Activated CD4-positive, alpha-beta memory T cell treated with anti-CD3 and anti-CD28 coated beads, Interleukin-2, amount 10 ng/mL, durations not matched to agents 7 days and 5 days (primary cell): ENCODE measurements at regions not wholly inside any gene's neighbourhood (a gene's known extent, or its start where the extent isn't known, plus 50 kb on each side); places are given as distances from the start of the nearest gene placed in this dataset.

Experiments used
- CTCF ChIA-PET: fragments of 350-600 bp; sonication (Branson Sonifier 250); formaldehyde crosslinking; loops from one replicate; lab custom pipeline; 2021; ENCODE audit warnings: antibody characterized with exemption, inconsistent platforms; lab: Charles Lee
- POLR2A ChIA-PET: fragments of 350-600 bp; sonication (Branson Sonifier 250); formaldehyde crosslinking; loops from one replicate; lab custom pipeline; 2021; ENCODE audit warnings: antibody characterized with exemption; lab: Charles Lee
- DNase-seq: peaks from one replicate; pipeline ENCODE4 v3.0.0-alpha.2; 2020
- H3K27ac Mint-ChIP-seq: one replicate; pipeline ENCODE4 v1.8.0; 2021; ENCODE audit warnings: mild to moderate bottlenecking, mixed read lengths
- H3K27me3 Mint-ChIP-seq: one replicate; pipeline ENCODE4 v1.8.0; 2021; ENCODE audit warnings: mixed read lengths
- H3K36me3 Mint-ChIP-seq: one replicate; pipeline ENCODE4 v1.8.0; 2021; ENCODE audit warnings: low read depth, mixed read lengths
- H3K4me1 Mint-ChIP-seq: one replicate; pipeline ENCODE4 v1.8.0; 2021; ENCODE audit warnings: mixed read lengths
- H3K4me3 Mint-ChIP-seq: one replicate; pipeline ENCODE4 v1.8.0; 2021; ENCODE audit warnings: mild to moderate bottlenecking, mixed read lengths
- H3K9me3 Mint-ChIP-seq: one replicate; pipeline ENCODE4 v1.8.0; 2021; ENCODE audit warnings: mixed read lengths

DNA sequence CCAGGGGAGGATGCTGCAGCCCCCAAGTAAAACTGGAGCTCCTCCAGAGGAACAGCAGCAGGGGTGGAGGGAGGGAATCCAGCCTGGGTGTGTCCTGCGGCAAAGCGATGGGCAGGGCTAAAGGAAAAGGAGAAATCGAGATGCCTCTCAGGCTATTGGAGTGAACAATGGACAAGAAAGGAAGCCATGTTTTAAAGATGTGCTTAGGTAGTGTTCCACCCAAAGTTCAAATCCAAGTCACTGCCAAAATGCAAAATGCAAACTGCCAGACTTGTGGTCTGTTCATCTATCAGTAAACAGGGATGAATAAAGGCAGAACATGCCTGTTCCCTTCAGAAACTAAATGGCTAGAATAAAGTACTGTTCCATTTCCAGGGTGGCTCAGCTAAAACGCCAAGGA lies 197.5 kb upstream of the NSMCE3 start:
- CTCF ChIA-PET, result no interaction called here
- no peaks in the 10 kb centered on the region for H3K27me3 Mint-ChIP-seq
- H3K27ac Mint-ChIP-seq, result no peak overlapping the region
- POLR2A ChIA-PET, result no interaction called here
- no peaks in the 10 kb centered on the region for H3K4me1 Mint-ChIP-seq
- no peaks in the 10 kb centered on the region for H3K36me3 Mint-ChIP-seq
- DNase-seq, result no peak
- H3K4me3 Mint-ChIP-seq, result no peak overlapping the region
- H3K9me3 Mint-ChIP-seq, result no peaks in the 10 kb centered on the region

DNA sequence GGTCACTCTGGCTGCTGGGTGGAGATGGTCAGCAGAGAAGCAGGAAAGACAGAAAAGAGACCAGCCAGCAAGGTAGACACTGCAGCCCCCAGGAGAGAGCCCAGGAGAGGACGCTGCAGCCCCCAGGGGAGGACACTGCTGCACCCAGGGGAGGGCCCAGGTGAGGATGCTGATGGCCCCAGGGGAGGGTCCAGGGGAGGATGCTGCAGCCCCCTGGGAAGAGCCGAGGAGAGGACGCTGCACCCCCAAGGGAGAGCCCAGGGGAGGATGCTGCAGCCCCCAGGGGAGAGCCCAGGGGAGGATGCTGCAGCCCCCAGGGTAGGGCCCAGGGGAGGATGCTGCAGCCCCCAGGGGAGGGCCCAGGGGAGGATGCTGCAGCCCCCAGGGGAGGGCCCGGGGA lies 196.7 kb upstream of the NSMCE3 start:
- no peaks in the 10 kb centered on the region for H3K4me1 Mint-ChIP-seq
- no peak overlapping the region for H3K27ac Mint-ChIP-seq
- POLR2A ChIA-PET, result no interaction called here
- CTCF ChIA-PET, result no interaction called here
- H3K9me3 Mint-ChIP-seq, result no peaks in the 10 kb centered on the region
- DNase-seq, result no peak
- H3K27me3 Mint-ChIP-seq, result no peaks in the 10 kb centered on the region
- H3K4me3 Mint-ChIP-seq, result no peak overlapping the region
- no peaks in the 10 kb centered on the region for H3K36me3 Mint-ChIP-seq

DNA sequence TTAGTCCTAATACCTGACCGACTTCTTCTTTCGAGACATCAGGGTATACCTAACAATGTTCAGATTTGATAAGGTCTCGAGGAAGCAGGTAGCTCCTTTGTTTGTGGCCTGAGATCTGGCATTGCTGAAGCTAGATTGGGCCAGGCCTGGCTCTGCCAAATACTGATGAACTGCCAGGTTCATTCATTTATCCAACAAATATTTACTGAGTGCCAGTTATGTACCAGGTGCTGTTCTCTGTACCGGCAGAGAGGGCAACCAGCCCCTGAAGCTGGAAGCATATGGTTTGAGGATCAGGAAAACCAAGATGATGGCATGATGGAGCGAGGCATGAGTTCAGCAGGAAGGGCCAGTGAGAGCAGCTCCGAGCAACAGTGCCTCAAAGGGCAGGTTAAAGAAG lies 196.2 kb upstream of the NSMCE3 start:
- no peak overlapping the region for H3K4me3 Mint-ChIP-seq
- no peaks in the 10 kb centered on the region for H3K4me1 Mint-ChIP-seq
- no peaks in the 10 kb centered on the region for H3K36me3 Mint-ChIP-seq
- DNase-seq, result no peak
- no peaks in the 10 kb centered on the region for H3K9me3 Mint-ChIP-seq
- H3K27me3 Mint-ChIP-seq, result no peaks in the 10 kb centered on the region
- ChIA-PET CTCF (no interaction called here), POLR2A (no interaction called here)
- no peak overlapping the region for H3K27ac Mint-ChIP-seq

DNA sequence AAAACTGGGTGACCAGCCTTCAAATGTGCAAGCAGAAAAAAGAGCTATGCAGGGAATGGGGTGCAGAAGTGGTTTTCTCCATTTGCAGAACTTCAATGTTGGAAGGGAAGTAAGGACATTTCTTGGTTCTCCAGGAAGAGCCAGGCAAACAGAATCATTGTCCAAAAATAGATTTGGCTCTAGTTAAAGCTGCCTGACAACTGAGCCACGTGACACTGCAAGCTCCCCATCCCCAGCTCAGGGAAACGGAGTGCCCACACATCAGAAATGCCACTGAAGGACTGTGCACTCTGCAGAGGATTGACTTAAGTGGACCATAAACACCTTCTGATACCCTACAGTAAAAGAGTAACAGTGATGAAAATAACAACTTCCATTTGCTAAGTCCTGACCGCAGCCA lies 195.6 kb upstream of the NSMCE3 start:
- ChIA-PET POLR2A (no interaction called here), CTCF (no interaction called here)
- Mint-ChIP-seq H3K9me3 (no peaks in the 10 kb centered on the region), H3K4me3 (no peak overlapping the region), H3K4me1 (no peaks in the 10 kb centered on the region), H3K27ac (no peak overlapping the region), H3K27me3 (no peaks in the 10 kb centered on the region), H3K36me3 (no peaks in the 10 kb centered on the region)
- DNase-seq, result no peak

DNA sequence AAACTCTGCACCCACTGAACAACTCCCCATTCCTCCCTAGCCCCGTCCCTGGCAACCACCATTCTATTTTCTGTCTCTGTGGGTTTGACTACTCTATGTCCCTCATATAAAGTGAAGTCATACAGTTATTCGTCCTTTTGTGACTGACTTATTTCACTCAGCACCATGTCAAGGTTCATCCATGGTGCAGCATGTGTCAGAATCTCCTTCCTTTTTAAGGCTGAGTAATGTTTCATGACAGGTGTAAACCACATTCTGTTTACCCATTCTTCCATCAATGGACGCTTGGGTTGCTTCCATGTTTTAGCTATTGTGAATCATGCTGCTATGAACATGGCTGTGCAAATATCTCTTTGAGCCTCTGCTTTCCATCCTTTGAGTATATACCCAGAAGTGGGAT lies 192.3 kb upstream of the NSMCE3 start:
- ChIA-PET POLR2A (no interaction called here), CTCF (no interaction called here)
- H3K36me3 Mint-ChIP-seq, result no peaks in the 10 kb centered on the region
- H3K27ac Mint-ChIP-seq, result no peak overlapping the region
- H3K4me1 Mint-ChIP-seq, result no peaks in the 10 kb centered on the region
- H3K9me3 Mint-ChIP-seq, result no peaks in the 10 kb centered on the region
- no peak overlapping the region for H3K4me3 Mint-ChIP-seq
- H3K27me3 Mint-ChIP-seq, result no peaks in the 10 kb centered on the region
- DNase-seq, result no peak

DNA sequence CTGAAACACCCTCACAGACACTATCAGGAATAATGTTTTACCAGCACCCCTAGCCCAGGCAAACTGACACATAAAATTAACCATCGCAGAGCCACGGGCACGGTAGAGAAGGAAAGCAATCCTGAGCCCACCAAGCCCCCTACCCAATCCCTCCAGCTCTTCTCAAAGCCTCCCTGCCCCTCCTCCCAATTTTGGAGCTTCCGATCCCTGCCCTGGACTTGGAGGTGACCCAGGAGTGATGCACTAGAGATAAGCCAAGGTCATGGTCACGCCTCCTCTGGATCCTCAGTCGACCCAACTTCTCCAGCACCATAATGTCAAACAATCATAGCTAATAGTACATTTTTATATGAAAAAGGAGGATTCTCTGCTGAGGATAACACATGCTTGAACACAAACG lies 188.7 kb upstream of the NSMCE3 start:
- H3K4me3 Mint-ChIP-seq, result no peak overlapping the region

DNA sequence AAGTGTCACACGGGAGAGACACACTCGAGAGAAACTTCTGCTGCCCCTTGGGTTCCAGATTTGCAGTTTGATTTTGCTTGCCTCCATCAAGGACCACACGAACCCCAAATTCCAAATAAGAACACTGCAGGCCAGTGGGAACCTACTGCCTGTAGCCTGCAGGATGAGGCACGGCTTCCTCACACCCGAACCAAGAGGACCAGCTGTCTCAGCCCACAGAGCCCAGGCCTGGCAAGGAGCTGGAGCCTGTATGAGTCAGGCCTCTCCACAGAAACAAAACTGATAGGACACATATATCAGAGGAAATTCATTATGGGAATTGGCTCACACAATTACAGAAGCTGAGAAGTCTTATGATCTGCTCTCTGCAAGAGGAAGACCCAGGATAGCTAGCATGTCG lies 188.1 kb upstream of the NSMCE3 start:
- H3K27ac Mint-ChIP-seq, result no peak overlapping the region
- no peaks in the 10 kb centered on the region for H3K9me3 Mint-ChIP-seq
- POLR2A ChIA-PET, result no interaction called here
- DNase-seq, result no peak
- H3K27me3 Mint-ChIP-seq, result no peaks in the 10 kb centered on the region
- peaks cover 12% of the 10 kb centered on the region for H3K4me1 Mint-ChIP-seq
- no peak overlapping the region for H3K4me3 Mint-ChIP-seq
- H3K36me3 Mint-ChIP-seq, result no peaks in the 10 kb centered on the region
- CTCF ChIA-PET, result no interaction called here

More for the DNA sequence above, 188.7 kb upstream of the NSMCE3 start:
- ChIA-PET POLR2A (no interaction called here), CTCF (no interaction called here)
- Mint-ChIP-seq H3K27ac (no peak overlapping the region), H3K4me1 (peaks cover 6% of the 10 kb centered on the region), H3K9me3 (no peaks in the 10 kb centered on the region), H3K27me3 (no peaks in the 10 kb centered on the region), H3K36me3 (no peaks in the 10 kb centered on the region)
- no peak for DNase-seq

DNA sequence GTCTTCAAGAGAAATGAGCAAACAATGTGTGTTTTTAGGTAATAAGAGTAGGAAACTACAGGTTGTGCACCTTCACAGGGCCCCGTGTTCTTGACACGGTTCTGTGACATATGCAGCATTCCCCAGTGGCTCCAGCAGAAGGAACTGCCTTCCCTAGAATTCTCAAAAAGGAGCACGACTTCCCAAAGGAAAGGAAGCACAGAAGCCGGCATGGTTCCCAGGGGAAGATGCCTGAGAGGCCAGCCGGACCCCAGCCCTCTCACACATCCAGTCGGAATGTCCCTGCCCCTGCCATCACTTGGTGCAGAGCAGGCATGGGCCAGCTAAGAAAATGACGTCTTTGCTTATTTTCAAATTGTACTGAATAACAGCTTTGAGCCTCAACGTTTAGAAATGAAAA lies 187.3 kb upstream of the NSMCE3 start:
- H3K4me1 Mint-ChIP-seq, result peaks cover 13% of the 10 kb centered on the region
- POLR2A ChIA-PET, result no interaction called here
- H3K27me3 Mint-ChIP-seq, result no peaks in the 10 kb centered on the region
- H3K27ac Mint-ChIP-seq, result no peak overlapping the region
- no peaks in the 10 kb centered on the region for H3K9me3 Mint-ChIP-seq
- no peak for DNase-seq
- CTCF ChIA-PET, result no interaction called here
- H3K36me3 Mint-ChIP-seq, result no peaks in the 10 kb centered on the region
- H3K4me3 Mint-ChIP-seq, result no peak overlapping the region

DNA sequence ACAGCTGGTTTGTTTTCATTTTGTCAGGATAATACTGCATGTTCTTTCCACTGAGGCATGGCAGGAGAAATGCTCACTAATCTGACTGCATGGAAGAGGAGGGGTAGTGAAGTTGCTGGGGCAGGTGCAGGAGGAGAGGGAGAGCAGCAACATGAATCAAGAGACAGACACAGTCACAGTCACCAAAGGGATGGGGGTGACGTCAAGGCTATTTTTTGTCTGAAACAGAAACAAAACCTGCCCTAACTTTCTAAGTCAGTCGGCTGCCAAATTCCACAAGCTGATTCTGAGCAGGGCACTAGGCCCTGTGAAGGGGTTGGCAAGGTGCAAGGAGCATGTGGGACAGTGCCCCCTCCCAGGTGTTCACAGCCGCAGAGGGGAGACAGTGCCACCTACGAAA lies 186.6 kb upstream of the NSMCE3 start:
- POLR2A ChIA-PET, result no interaction called here
- peaks cover 13% of the 10 kb centered on the region for H3K4me1 Mint-ChIP-seq
- no peak overlapping the region for H3K4me3 Mint-ChIP-seq
- DNase-seq, result no peak
- CTCF ChIA-PET, result no interaction called here
- H3K36me3 Mint-ChIP-seq, result no peaks in the 10 kb centered on the region
- H3K27me3 Mint-ChIP-seq, result no peaks in the 10 kb centered on the region
- no peaks in the 10 kb centered on the region for H3K9me3 Mint-ChIP-seq
- no peak overlapping the region for H3K27ac Mint-ChIP-seq

DNA sequence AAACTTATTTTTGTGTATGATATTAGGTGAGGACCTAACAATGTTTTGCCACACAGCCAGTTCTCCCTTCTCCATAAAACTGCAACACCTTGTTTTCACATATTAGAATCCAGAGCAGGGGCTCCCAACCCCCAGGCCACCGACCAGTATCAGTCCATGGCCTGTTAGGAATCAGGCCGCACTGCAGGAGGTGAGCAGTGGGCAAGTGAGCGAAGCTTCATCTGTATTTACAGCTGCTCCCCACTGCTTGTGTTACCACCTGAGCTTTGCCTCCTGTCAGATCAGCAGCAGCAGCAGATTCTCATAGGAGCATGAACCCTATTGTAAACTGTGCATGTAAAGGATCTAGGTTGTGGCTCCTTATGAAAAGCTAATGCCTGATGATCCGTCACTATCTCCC lies 185.9 kb upstream of the NSMCE3 start:
- CTCF ChIA-PET, result no interaction called here
- Mint-ChIP-seq H3K27ac (no peak overlapping the region), H3K4me1 (peaks cover 13% of the 10 kb centered on the region), H3K9me3 (no peaks in the 10 kb centered on the region), H3K4me3 (no peak overlapping the region), H3K36me3 (no peaks in the 10 kb centered on the region), H3K27me3 (no peaks in the 10 kb centered on the region)
- no peak for DNase-seq
- POLR2A ChIA-PET, result no interaction called here

DNA sequence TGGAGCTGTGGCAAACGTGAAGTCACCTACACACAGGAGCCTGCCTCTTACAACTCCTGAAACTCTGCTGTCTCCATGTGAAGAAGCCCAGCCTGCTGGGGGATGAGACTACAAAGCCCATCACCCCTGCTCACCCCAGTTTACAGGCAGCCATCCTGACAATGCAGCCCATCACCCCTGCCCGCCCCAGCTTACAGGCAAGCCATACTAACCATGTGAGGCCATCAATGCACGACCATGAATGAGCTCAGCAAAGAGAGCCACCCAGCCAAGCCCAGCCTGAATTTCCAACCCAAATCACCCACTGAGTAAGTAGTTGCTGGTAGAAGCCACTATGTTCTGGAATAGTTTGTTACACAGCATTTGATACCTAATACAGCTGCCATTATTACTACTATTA lies 185.4 kb upstream of the NSMCE3 start:
- H3K4me3 Mint-ChIP-seq, result no peak overlapping the region
- no peaks in the 10 kb centered on the region for H3K9me3 Mint-ChIP-seq
- H3K27ac Mint-ChIP-seq, result no peak overlapping the region
- ChIA-PET CTCF (no interaction called here), POLR2A (no interaction called here)
- peaks cover 13% of the 10 kb centered on the region for H3K4me1 Mint-ChIP-seq
- no peaks in the 10 kb centered on the region for H3K27me3 Mint-ChIP-seq
- no peak for DNase-seq
- H3K36me3 Mint-ChIP-seq, result no peaks in the 10 kb centered on the region

DNA sequence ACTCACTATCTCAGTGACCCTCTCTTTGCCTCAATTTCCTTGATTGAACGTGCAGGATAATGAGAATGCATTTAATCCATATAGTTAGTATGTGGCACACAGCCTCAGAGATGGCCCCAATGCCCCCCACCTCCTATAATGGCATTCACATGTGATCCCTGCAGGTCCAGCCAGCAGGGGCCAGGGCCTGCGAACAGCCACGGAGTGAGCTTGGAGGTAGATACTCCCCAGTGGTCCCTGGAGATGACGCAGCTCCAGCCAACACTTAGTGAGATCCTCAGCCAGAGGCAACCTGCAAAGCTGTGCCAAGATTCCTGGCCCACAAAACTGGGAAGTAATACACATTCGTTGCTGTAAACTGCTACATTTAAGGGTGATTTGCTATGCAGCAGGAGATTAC lies 184.9 kb upstream of the NSMCE3 start:
- Mint-ChIP-seq H3K4me1 (peaks cover 13% of the 10 kb centered on the region), H3K27ac (no peak overlapping the region), H3K27me3 (no peaks in the 10 kb centered on the region), H3K36me3 (no peaks in the 10 kb centered on the region), H3K9me3 (no peaks in the 10 kb centered on the region), H3K4me3 (no peak overlapping the region)
- ChIA-PET CTCF (no interaction called here), POLR2A (no interaction called here)
- no peak for DNase-seq

DNA sequence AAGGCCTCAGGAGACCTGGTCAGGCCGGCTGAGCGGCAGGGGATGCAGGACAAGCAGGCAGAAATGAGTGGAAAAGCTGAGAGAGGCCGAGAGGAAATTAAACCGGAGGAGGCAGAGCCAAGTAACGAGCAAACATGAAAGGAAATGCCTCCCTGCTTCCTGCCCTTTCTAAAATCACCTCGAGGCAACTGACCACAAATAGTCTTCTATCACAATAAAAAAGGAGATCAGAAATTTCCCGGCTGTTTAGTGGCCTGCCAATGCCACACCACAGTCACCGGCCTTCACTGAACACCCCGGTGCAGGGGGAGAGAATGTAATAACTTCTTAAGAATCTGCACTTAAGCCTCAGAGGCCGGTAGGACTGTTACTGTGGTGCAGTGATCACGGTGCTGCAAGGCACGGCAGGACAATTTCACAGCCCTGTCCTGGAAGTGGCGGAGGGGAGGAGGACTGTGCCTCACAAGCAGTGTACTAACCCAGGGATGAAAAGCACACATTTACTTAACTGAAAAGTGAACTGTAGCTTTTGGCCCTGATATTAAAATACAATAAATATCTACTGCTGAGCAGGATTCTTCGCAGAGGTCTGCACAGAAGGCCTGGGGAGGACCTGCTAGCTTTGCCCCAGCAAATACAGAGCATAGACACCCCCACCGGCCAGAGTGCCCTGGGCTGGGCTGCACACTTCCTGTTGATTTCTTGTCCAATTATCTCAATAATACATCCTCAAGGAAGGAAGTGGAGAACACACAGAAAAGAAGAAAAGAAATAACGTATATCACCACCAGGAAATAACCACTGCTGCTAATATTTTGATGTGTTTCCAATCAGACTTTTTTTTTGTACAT lies 183.5 kb upstream of the NSMCE3 start:
- no peaks in the 10 kb centered on the region for H3K36me3 Mint-ChIP-seq
- H3K27ac Mint-ChIP-seq, result no peak overlapping the region
- DNase-seq, result no peak
- no peaks in the 10 kb centered on the region for H3K9me3 Mint-ChIP-seq
- POLR2A ChIA-PET, result interaction anchor here (0.5 kb wide), 1 partner anchor 212 kb away, joined by 3 read pairs; no protein-coding TSS in a partner anchor
- H3K27me3 Mint-ChIP-seq, result no peaks in the 10 kb centered on the region
- H3K4me3 Mint-ChIP-seq, result no peak overlapping the region
- H3K4me1 Mint-ChIP-seq, result peaks cover 13% of the 10 kb centered on the region
- CTCF ChIA-PET, result no interaction called here

DNA sequence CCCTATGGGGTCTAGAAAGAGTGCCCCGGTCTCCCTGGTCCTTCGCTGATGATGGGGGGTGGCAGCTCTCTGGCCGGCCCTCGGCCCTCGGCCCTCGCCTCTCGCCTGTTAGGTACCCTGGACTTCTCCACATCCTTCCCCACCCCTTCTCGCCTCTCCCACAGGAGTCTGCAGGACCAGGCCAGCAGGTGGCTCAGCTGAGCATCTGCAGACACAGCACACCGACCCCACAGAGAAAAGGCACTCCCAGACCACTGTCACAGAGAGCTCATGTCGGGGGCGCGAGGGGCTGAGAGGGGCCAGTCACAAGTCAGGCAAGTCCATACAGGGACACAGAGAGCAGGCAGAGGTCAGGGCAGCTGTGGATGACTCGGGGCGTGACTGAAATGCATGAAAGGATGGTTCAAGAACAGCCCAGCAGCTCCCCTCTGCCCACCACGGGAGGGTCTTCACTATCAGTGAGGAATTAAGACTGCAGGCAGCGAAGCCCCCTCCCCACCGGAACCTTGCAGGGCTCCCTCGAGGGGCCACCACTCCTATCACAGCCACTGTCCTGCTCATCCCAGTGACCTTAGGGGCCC lies 181.7 kb upstream of the NSMCE3 start:
- no peaks in the 10 kb centered on the region for H3K27me3 Mint-ChIP-seq
- no peaks in the 10 kb centered on the region for H3K36me3 Mint-ChIP-seq
- POLR2A ChIA-PET, result no interaction called here
- no peak for DNase-seq
- no peaks in the 10 kb centered on the region for H3K9me3 Mint-ChIP-seq
- CTCF ChIA-PET, result no interaction called here
- H3K4me3 Mint-ChIP-seq, result no peak overlapping the region
- H3K4me1 Mint-ChIP-seq, result peaks cover 13% of the 10 kb centered on the region
- H3K27ac Mint-ChIP-seq, result no peak overlapping the region
